ENCODE measurements at regions not wholly inside any gene's neighbourhood (a gene's known extent, or its start where the extent isn't known, plus 50 kb on each side); places are given as distances from the start of the nearest gene placed in this dataset.

- no peak overlapping the region for H3K4me3 ChIP-seq (ENCODE audit: control insufficient read depth, low read depth, low read length)
- DNase-seq (ENCODE audit: low read depth) = no peak
- no peak for TF ChIP-seq CTCF (conservative IDR thresholded peaks at IDR 0.05; ENCODE audit: control insufficient read depth, insufficient read depth, low read depth, low read length)
Observed at GRCh38 chr7:84675633-84676034, 481.0 kb upstream of the SEMA3A start.

GRCh38 chr7:84674236-84674913 lies 479.8 kb upstream of the SEMA3A start:
- peak; percentile 28 for DNase-seq (ENCODE audit: low read depth)
- no peak for TF ChIP-seq CTCF (conservative IDR thresholded peaks at IDR 0.05; ENCODE audit: control insufficient read depth, insufficient read depth, low read depth, low read length)
- H3K4me3 ChIP-seq (ENCODE audit: control insufficient read depth, low read depth, low read length) = no peak overlapping the region

DNA sequence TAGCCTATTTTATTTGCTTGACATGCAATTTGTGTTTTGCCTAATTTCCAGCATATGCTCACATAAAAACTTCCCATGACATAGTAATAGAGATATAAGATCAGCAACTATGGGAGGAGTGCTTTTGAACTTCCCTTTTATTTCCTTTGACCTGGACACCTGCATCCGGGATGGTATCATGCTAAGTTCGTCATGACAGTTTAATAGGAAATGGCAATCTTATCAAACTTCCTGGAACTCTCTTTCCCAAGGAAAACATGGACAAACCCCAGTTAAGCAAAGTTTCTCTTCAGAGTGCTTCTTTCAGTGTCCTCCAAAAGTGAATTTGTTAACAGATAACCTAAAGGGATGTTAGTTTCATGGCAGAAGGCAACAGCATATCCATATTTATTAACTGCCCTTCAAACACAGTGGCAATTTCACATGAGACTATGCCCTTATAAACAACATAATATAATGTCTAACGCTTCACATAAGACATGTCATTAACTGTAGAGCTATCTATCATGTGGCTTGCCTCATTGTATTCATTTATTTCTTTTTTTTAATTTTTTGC lies 474.7 kb upstream of the SEMA3A start:
- TF ChIP-seq CTCF (conservative IDR thresholded peaks at IDR 0.05; ENCODE audit: control insufficient read depth, insufficient read depth, low read depth, low read length) = no peak
- no peak overlapping the region for H3K4me3 ChIP-seq (ENCODE audit: control insufficient read depth, low read depth, low read length)
- no peak for DNase-seq (ENCODE audit: low read depth)

GRCh38 chr7:84668116-84668515 lies 473.5 kb upstream of the SEMA3A start:
- no peak for DNase-seq (ENCODE audit: low read depth)
- no peak for TF ChIP-seq CTCF (conservative IDR thresholded peaks at IDR 0.05; ENCODE audit: control insufficient read depth, insufficient read depth, low read depth, low read length)
- no peak overlapping the region for H3K4me3 ChIP-seq (ENCODE audit: control insufficient read depth, low read depth, low read length)

DNA sequence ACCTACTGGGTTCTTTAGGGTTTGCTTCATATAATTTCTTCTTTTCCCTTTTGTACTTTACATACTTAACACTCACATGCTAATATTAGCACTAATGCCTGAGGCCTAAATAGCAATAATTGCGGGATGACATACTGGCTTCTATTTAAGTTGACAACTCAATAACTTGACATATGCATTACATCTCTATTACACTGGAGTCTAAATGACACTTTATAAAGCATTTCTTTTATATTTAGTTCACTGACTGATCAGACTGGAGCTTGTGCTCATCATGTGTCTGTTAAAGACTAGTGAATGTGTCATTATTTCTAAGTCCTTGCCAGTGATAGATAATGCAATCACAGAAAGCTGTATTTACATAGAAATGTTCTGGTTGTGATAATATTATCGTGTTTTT lies 472.1 kb upstream of the SEMA3A start:
- TF ChIP-seq CTCF (conservative IDR thresholded peaks at IDR 0.05; ENCODE audit: control insufficient read depth, insufficient read depth, low read depth, low read length) = no peak
- H3K4me3 ChIP-seq (ENCODE audit: control insufficient read depth, low read depth, low read length) = no peak overlapping the region
- no peak for DNase-seq (ENCODE audit: low read depth)

- DNase-seq (ENCODE audit: low read depth) = no peak
- TF ChIP-seq CTCF (conservative IDR thresholded peaks at IDR 0.05; ENCODE audit: control insufficient read depth, insufficient read depth, low read depth, low read length) = no peak
- no peak overlapping the region for H3K4me3 ChIP-seq (ENCODE audit: control insufficient read depth, low read depth, low read length)
Observed at GRCh38 chr7:84665339-84665738, 470.8 kb upstream of the SEMA3A start.

Measured in fibroblast of mammary gland (primary cell).